ENCODE measurements at regions not wholly inside any gene's neighbourhood (a gene's known extent, or its start where the extent isn't known, plus 50 kb on each side); places are given as distances from the start of the nearest gene placed in this dataset.
"Not testable (repeated sequence)": the region's sequence is repeated elsewhere in the genome, so short reads cannot be mapped to it uniquely, and the experiment has no call there.

DNA sequence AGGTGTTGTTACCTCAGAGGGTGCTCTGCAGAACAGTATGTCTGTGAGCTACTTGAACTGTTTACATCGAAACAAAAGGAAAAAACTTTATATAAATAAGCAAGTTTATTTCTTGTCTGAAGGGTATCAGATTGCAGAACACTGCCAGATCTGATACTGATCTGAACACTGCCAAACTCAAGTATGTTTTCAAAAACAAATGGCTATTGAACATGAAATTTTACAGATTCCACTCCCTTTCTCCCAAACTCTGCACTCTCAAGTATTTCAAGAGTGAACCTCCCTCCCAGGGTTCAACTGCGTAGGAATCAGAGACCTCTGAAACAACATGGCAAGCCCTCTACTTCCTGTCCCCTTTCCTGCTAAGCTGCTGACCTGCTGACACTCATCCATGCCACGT is 216.6 kb downstream of the ZNF33B start:
- POLR2A ChIA-PET: no interaction called here
- CTCF ChIA-PET: no interaction called here
- TF ChIP-seq, protein P1, sequence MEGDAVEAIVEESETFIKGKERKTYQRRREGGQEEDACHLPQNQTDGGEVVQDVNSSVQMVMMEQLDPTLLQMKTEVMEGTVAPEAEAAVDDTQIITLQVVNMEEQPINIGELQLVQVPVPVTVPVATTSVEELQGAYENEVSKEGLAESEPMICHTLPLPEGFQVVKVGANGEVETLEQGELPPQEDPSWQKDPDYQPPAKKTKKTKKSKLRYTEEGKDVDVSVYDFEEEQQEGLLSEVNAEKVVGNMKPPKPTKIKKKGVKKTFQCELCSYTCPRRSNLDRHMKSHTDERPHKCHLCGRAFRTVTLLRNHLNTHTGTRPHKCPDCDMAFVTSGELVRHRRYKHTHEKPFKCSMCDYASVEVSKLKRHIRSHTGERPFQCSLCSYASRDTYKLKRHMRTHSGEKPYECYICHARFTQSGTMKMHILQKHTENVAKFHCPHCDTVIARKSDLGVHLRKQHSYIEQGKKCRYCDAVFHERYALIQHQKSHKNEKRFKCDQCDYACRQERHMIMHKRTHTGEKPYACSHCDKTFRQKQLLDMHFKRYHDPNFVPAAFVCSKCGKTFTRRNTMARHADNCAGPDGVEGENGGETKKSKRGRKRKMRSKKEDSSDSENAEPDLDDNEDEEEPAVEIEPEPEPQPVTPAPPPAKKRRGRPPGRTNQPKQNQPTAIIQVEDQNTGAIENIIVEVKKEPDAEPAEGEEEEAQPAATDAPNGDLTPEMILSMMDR (IDR thresholded peaks at IDR 0.05; ENCODE audit: insufficient read depth, low read length, missing control alignments): no peak

DNA sequence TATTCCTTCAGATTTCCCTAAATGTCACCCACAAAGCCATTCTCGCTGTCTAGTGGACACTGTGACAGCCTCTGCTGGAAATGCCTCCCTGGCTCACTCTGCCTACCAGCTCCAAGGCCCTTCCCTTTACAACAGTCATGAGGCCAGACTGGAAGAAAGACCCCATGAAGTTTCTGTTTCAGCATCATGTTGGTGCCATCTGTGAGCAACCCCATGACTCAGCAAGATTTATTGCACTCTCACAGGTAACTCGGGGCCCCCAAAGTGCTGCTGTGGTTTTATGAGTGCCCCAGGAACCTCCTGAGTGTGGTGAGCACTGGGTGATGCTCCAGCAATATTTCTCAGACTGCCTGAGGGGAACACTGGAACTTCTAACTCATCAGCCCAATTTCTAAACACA is 218.6 kb downstream of the ZNF33B start:
- DNase-seq (ENCODE audit: low read depth, low spot score): no peak
- TF ChIP-seq, protein P1 (IDR thresholded peaks at IDR 0.05; ENCODE audit: insufficient read depth, low read length, missing control alignments): no peak
- ChIA-PET POLR2A (no interaction called here), CTCF (interaction anchor here (1.3 kb wide), 1 partner anchor 10 kb away, joined by 3 read pairs; no protein-coding TSS in a partner anchor)
- H3K4me3 ChIP-seq (ENCODE audit: low read depth, low read length): no peak overlapping the region

More for the DNA sequence above, 216.6 kb downstream of the ZNF33B start:
- no peak overlapping the region for H3K4me3 ChIP-seq (ENCODE audit: low read depth, low read length)
- DNase-seq (ENCODE audit: low read depth, low spot score): no peak

DNA sequence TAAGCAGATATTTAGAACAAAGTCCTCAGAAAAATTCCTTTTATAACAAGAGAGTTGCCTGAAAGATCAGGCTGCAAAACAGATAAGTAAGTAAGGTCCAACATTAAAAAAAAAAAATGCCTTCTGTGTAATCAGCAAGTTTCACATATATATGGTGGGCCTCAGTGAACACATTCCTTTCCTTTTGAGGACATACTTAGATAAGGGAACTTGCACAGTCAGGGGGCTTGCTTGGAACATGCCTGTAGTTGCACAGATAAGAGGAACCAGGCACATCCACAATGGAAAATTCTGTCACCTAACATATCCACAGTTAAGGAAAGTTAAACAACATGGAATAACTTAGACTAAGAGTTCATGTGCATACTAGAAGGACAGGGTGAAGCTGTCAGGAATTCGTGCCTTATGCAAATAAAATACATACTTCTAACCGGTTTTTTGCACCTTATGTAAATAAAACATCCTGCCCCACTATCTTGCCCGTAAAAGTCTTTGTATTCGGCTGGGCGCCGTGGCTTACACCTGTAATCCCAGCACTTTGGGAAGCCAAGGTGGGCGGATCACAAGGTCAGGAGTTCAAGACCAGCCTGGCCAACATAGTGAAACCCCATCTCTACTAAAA is 257.3 kb downstream of the ZNF33B start:
- CTCF ChIA-PET: no interaction called here
- no peak overlapping the region for H3K4me3 ChIP-seq (ENCODE audit: low read depth, low read length)
- TF ChIP-seq, protein P1 (IDR thresholded peaks at IDR 0.05; ENCODE audit: insufficient read depth, low read length, missing control alignments): no peak
- no peak for DNase-seq (ENCODE audit: low read depth, low spot score)
- POLR2A ChIA-PET: no interaction called here

DNA sequence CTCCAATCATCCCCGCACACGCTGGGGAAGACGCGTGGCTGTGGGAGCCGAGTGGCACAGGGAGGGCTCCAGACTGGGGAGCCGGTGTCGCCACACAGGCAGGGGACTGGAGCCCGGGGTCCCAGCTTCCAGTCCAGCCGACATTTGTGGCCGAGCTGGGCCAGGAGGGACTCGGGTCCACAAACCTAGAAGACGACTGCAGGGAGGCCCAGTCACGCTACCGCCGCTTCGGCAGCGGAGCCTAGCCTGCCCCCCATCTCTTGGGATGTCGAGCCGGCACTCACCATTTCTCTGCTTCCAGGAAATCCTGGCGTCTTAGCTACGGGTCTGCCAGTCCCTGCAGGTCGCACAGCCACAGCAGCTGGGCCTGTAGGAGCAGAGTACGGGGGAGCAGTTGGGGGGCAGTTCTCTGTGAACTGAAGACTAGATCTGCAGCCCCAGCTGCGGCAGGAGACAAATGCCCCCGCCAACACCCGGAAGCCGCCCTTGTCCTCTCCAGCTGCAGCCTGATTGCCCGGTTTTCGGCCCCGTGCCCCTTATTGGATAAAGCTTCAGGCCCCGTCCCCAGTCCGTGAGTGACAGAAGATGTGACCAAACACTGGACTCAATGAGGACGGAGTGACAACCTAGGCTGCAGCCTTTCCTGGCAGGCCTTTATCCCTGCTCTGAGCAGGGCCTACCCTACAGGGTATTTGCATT is 270.7 kb downstream of the ZNF33B start:
- H3K4me3 ChIP-seq (ENCODE audit: low read depth, low read length): peak overlapping the region; percentile 49
- ChIA-PET POLR2A (no interaction called here), CTCF (no interaction called here)
- DNase-seq (ENCODE audit: low read depth, low spot score): peak; percentile 16
- TF ChIP-seq, protein P1 (IDR thresholded peaks at IDR 0.05; ENCODE audit: insufficient read depth, low read length, missing control alignments): no peak

DNA sequence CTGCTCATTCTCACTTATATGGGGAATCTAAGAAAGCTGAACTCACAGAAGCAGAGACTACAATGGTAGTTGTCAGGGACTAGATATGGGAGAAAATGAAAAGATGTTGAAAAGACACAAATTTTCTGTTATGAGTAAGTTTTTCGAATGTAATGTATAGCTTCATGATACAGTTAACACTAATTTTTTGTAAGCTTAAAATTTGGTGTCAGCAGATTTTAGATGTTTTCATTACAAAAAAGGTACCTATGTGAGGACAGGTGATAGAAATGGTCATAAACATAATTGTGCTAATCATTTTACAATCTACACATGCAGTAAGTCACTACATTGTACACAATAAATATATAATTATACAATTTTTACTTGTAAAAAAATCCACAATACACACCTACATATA is 286.6 kb downstream of the ZNF33B start:
- CTCF ChIA-PET: no interaction called here
- TF ChIP-seq, protein P1 (IDR thresholded peaks at IDR 0.05; ENCODE audit: insufficient read depth, low read length, missing control alignments): no peak
- no peak for DNase-seq (ENCODE audit: low read depth, low spot score)
- POLR2A ChIA-PET: no interaction called here
- H3K4me3 ChIP-seq (ENCODE audit: low read depth, low read length): no peak overlapping the region

DNA sequence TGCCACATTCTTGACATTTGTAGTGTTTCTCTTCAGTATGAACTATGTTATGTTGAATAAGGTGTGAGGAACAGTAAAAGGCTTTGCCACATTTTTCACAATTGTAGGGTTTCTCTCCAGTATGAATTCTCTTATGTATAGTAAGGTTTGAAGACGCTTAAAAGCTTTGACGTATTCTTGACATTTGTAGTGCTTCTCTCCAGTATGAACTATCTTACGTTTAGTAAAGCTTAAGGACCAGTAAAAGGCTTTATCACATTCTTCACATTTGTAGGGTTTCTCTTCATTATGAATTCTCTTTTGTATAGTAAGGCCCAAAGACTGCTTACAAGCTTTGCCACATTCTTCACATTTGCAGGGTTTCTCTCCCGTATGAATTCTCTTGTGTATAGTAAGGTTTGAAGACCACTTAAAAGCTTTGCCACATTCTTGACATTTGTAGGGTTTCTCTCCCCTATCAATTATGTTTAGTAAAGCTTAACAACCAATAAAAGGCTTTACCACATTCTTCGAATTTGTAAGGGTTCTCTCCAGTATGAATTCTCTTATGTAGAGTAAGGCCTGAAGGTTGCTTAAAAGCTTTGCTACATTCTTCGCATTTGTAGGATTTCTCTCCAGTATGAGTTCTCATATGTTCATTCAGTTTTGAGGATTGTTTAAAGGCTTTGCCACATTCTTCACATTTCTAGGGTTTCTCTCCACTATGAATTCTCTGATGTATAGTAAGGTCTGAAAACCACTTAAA is 301.6 kb downstream of the ZNF33B start:
- POLR2A ChIA-PET; CTCF ChIA-PET; H3K4me3 ChIP-seq (ENCODE audit: low read depth, low read length); DNase-seq (ENCODE audit: low read depth, low spot score): not testable (repeated sequence)

DNA sequence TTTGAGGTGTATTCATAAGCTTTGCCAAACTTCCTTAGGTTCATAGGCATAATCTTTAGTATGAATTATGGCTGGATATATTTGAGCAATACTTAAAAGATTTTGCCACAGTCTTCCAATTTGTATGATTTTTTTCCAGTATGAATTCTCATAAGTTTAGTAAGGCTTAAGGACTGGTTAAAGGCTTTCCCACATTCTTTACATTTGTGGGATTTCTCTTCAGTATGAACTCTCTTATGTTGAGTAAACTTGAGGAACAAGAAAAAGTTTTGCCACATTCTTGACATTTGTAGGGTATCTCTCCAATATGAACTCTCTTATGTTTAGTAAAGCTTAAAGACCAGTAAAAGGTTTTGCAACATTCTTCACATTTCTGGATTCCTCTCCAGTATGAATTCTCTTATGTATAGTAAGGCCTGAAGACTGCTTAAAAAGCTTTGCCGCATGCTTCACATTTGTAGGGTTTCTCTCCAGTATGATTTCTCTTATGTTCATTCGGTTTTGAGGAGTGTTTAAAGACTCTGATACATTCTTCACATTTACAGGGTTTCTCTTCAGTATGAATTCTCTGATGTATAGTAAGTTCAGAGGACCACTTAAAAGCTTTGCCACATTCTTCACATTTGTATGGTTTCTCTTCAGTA is 302.6 kb downstream of the ZNF33B start:
- H3K4me3 ChIP-seq (ENCODE audit: low read depth, low read length); DNase-seq (ENCODE audit: low read depth, low spot score); POLR2A ChIA-PET: not testable (repeated sequence)

More for the DNA sequence above, 302.6 kb downstream of the ZNF33B start:
- CTCF ChIA-PET: not testable (repeated sequence)
